HG02981 (cell line): ENCODE measurements at regions not wholly inside any gene's neighbourhood (a gene's known extent, or its start where the extent isn't known, plus 50 kb on each side); places are given as distances from the start of the nearest gene placed in this dataset.
"Not testable (repeated sequence)": the region's sequence is repeated elsewhere in the genome, so short reads cannot be mapped to it uniquely, and the experiment has no call there.

ENCODE experiments used
- ATAC-seq: cut with Tn5 transposase; IDR thresholded peaks from one replicate; pipeline ENCODE4 v1.9.1; 2021; ENCODE audit warnings: mild to moderate bottlenecking, moderate library complexity; ENCODE audit not compliant: unreplicated experiment

DNA sequence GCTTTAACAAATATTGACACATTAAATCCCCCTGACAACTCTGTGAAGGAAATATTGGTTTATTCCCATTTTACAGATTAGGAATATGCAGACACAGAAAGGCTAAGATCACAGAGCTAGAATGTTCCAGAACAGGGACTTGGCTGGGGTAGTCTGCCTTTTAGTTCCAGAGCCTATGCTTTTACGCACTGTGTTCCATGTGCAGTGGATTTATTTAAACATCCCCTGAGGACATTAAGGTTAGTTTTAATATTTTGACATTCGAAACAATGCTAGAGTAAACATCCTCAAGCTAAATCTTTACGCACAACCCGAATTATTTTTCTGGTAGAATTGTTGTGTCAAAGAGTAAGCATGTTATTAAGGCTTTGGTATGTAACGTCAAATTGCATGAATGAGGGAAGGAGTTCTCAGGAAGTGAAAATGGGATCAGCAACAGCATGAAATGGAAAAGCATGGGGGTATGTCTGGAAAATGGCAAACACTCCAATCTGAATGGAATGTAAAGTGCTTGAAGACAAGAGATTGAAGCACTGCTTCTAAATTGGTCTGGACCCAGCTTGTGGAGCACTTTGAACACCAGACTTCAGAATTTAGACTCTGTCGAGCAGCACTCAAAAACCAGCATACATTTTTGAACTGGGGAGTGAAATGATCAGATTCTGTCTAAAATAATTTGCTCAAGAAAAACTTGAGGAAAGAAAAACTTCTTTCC, 429.9 kb downstream of the CD83 start:
- no peak for ATAC-seq

DNA sequence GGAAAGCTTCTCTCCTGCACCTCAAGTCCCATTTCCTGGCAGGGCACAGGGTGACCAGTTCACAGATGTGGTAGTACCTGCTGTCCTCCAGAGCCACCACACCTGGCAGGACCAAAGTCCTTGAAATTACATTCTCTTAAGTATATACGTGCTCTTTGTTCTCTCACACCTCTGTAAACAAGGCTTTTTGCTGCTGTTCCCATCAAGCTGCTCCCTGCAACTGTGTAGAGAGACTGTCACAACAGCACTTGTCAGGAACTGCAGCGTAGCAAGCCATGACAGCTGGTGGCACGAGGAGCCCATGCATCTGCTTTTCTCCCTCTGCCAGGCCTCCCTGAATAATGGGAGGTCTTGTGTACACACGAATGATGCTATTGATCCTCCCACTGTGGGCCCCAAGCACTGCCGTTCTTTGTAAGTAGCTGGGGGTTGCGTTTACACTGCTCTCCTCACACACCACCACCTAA, 431.8 kb downstream of the CD83 start:
- no peak for ATAC-seq

- ATAC-seq: no peak
Observed at GRCh38 chr6:14549871-14550270, 432.3 kb downstream of the CD83 start.

DNA sequence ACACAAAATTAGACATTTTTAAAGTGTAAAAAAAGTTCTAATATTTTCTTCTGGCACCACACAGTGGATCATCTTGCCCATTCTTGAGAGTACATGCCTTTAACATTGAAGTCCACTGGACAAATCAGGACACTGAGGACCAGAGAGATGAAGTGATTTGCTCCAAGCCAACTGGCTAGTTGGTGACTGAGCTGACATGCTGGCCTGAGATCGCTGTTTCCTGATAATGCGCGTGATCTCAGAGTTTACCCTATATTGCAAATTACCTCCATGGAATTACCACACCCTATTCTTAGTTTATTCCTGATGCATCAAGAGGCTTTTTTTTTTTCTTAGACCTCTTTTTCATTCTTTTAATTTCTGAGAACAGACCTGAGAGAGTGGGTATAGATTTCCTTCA, 432.8 kb downstream of the CD83 start:
- ATAC-seq: no peak

DNA sequence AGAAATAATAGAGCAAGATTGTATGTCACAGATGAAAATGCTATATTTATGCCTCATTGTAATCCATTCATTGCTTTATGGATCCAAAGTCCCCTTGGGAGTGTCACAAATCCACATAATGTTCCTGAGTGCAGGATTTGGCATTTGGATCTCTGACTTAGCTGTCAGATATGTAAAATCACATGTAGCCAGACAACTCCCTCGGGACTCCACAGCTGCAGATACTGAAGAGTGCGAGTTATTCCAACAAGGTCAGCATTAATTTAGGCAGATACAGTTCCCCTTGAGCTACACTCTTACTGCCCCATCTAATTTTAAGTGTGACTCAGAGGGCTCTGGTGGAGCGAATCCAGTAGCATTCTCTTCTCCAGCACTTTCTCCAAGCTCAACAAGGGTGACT, 433.2 kb downstream of the CD83 start:
- no peak for ATAC-seq

DNA sequence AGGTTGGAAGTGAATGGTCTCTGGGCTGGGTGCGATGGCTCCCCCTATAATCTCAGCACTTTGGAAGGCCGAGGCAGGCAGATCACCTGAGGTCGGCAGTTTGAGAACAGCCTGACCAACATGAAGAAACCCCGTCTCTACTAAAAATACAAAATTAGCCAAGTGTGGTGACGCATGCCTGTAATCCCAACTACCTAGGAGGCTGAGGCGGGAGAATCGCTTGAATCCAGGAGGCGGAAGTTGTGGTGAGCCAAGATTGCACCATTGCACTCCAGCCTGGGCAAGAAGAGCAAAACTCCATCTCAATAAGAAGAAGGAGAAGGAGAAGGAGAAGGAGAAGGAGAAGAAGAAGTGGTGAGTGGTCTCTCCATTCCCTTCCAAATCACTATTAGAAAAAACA, 434.0 kb downstream of the CD83 start:
- ATAC-seq: not testable (repeated sequence)

- ATAC-seq: no peak
Observed at GRCh38 chr6:14552891-14553290, 435.3 kb downstream of the CD83 start.

DNA sequence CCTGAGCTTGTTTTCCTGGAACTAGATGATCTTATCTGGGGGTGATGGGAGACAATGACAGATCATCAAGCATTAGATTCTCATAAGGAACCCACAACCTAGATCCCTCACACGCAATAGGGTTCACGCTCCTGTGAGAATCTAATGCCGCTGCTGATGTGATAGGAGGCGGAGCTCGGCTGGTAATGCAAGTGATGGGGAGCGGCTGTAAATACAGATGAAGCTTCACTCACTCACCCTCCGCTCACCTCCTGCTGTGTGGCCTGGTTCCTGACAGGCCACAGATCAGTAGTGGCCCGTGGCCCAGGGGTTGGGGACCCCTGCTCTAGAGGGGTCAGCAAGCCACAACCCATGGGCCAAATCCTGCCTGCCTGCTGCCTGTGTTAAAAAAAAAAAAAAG, 435.9 kb downstream of the CD83 start:
- no peak for ATAC-seq

- ATAC-seq: no peak
Observed at GRCh38 chr6:14555804-14556203, 438.2 kb downstream of the CD83 start.

- ATAC-seq: no peak
Observed at GRCh38 chr6:14559746-14560536, 442.4 kb downstream of the CD83 start.

- ATAC-seq: not testable (repeated sequence)
Observed at GRCh38 chr6:14561563-14561962, 444.0 kb downstream of the CD83 start.

GRCh38 chr6:14567842-14568241, 450.3 kb downstream of the CD83 start:
- no peak for ATAC-seq

DNA sequence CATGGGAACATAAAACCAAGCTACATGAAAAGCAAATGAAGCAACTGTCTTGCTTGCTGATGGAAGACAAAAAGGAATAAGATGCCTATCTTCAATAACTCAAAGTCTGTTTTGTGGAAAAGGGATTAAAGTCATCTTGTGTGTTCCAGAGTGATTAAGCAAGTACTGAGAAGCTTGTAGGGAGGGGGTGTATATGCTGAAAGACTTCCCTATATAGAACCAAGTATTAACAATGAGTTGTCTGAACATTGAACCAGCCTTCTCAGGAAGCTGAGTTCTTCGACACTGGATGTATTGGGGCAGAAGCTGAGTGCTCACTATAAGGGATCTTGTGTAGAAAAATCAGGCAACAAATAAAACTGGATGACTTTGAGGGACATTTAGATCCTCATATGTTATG, 451.8 kb downstream of the CD83 start:
- ATAC-seq: no peak

GRCh38 chr6:14569874-14570273, 452.3 kb downstream of the CD83 start:
- ATAC-seq: not testable (repeated sequence)

DNA sequence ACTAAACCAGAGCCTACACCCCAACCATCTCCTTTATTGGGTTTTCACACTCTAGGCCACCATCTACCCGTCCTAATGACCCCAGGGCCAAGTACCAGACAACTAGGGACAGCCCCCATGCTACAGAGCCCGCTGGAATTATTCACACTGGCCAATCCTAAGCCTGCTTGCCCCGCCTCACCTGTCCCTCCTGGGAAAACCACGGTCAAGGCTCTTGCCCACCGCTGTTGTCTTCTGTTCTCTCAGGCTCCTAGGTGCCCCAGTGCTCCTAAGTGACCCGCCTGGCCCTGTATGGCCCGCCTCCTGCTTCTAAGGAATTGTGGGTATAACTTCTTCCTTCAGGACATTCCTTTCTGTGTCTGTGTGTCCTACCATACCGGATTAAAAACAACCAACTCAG, 453.4 kb downstream of the CD83 start:
- ATAC-seq: no peak

- ATAC-seq: no peak
Observed at GRCh38 chr6:14571746-14572145, 454.2 kb downstream of the CD83 start.

DNA sequence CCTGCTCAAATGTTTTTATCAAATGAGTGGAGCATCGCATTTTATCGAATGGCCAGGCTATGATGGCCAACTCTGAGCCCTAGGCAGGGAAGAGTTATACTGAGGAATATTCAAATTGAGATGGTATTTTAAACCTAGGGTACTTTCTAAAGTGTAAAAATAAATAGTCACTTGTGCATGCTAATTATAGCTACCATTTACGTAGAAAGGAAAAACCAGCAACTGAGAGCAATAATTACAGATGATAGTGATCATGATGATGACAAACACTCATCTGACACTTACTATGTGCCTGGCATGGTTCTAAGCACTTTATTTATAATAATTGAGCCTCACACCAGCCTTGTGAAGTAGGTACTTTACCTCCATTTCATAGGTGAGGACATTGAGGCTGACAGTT, 455.7 kb downstream of the CD83 start:
- ATAC-seq: no peak

DNA sequence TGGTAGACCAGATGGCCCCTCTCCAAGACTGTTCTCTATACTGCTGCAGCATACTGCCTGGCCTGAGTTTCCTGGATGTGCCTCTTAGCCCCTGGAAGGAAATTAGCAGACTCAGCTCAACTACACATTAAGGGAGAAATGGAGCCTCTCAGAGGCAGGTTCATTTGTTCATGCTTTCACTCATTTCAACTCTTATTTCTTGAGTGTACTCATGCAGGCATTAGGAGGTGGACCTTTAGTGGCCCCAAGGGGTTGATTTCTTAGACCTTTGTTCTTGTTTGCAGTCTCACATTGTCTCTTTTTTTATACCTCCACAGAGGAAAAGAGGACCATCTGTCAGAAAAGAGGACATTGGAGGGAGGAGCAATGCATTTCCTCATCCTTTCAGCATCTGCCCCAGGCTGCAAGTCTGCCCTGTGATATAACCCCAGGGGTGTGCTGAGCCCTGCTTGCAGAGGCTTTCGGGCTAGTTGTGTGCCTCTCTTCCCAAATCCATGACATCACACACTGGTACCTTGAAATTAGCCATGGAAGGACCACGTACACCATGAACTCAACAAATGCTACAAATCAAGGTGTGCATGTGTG, 456.2 kb downstream of the CD83 start:
- ATAC-seq: no peak

DNA sequence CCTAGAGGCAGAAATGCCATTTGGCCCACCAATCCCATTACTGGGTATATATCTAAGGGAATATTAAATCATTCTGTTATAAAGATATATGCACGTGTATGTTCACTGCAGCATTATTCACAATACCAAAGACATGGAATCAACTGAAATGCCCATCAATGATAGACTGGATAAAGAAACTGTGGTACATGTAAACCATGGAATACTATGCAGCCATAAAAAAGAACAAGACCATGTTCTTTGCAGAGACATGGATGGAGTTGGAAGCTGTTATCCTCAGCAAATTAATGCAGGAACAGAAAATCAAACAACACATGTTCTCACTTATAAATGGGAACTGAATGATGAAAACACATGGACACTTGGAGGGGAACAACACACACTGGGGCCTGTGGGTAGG, 458.4 kb downstream of the CD83 start:
- ATAC-seq: no peak

GRCh38 chr6:14578994-14579393, 461.4 kb downstream of the CD83 start:
- ATAC-seq: no peak

GRCh38 chr6:14582749-14583148, 465.2 kb downstream of the CD83 start:
- no peak for ATAC-seq

- no peak for ATAC-seq
Observed at GRCh38 chr6:14583826-14584225, 466.3 kb downstream of the CD83 start.
